Lower lobe of right lung (tissue), 2 donors: ENCODE measurements at regions not wholly inside any gene's neighbourhood (a gene's known extent, or its start where the extent isn't known, plus 50 kb on each side); places are given as distances from the start of the nearest gene placed in this dataset.

Experiments
- ATAC-seq, 2 donors: fragments of 200-7000 bp; cut with Tn5 transposase; one replicate each; pipeline ENCODE4 v1.9.1; 2020 to 2022; ENCODE audit warnings: mild to moderate bottlenecking in 2 of 2, moderate library complexity in 2 of 2
- DNase-seq: peaks from one replicate; pipeline ENCODE4 v3.0.0-alpha.2; 2020
- H3K27ac ChIP-seq: fragments of 200-600 bp; one replicate; pipeline ENCODE4 v1.8.0; 2022
- H3K27me3 ChIP-seq: fragments of 200-600 bp; one replicate; pipeline ENCODE4 v1.8.0; 2022; ENCODE audit warnings: low read depth
- H3K36me3 ChIP-seq: fragments of 200-600 bp; one replicate; pipeline ENCODE4 v1.8.0; 2022; ENCODE audit warnings: mild to moderate bottlenecking
- H3K4me1 ChIP-seq: fragments of 200-600 bp; one replicate; pipeline ENCODE4 v1.8.0; 2022
- H3K4me3 ChIP-seq: fragments of 200-600 bp; one replicate; pipeline ENCODE4 v1.8.0; 2022; ENCODE audit warnings: mild to moderate bottlenecking
- H3K9me3 ChIP-seq: fragments of 200-600 bp; one replicate; pipeline ENCODE4 v1.8.0; 2022
- CTCF ChIP-seq: fragments of 200-600 bp; IDR thresholded peaks from one replicate; pipeline ENCODE4 v1.8.0; 2022; ENCODE audit warnings: antibody characterized with exemption, mild to moderate bottlenecking
- intact Hi-C: fragments of 100-400 bp; cut with DNase I; formaldehyde crosslinking; loops from one replicate; pipeline ENCODE4 v1.11.0; 2022
- donor health status: DM: no; HTN: yes; CAD: no; lungs with severe emphysema.

GRCh38 chr5:167631191-167631590 is 660.3 kb upstream of the WWC1 start:
- no peak for TF ChIP-seq CTCF
- Histone ChIP-seq H3K36me3 (no peaks in the 10 kb centered on the region), H3K4me3 (no peak overlapping the region), H3K27me3 (no peaks in the 10 kb centered on the region), H3K27ac (no peak overlapping the region), H3K4me1 (peaks cover 3% of the 10 kb centered on the region), H3K9me3 (no peaks in the 10 kb centered on the region)
- DNase-seq (no peak), ATAC-seq (no peak)
- intact Hi-C loops, result no loop called here

- DNase-seq (no peak), ATAC-seq (no peak)
- H3K36me3 ChIP-seq, result no peaks in the 10 kb centered on the region
- no peaks in the 10 kb centered on the region for H3K9me3 ChIP-seq
- no peak for TF ChIP-seq CTCF
- no peak overlapping the region for H3K27ac ChIP-seq
- no peaks in the 10 kb centered on the region for H3K27me3 ChIP-seq
- intact Hi-C loops, result no loop called here
- peaks cover 3% of the 10 kb centered on the region for H3K4me1 ChIP-seq
- H3K4me3 ChIP-seq, result no peak overlapping the region
Measured at GRCh38 chr5:167633114-167633513, 658.3 kb upstream of the WWC1 start.

- intact Hi-C loops, result no loop called here
- Histone ChIP-seq H3K27ac (no peak overlapping the region), H3K9me3 (no peaks in the 10 kb centered on the region), H3K4me1 (peaks cover 3% of the 10 kb centered on the region), H3K27me3 (no peaks in the 10 kb centered on the region), H3K4me3 (no peak overlapping the region), H3K36me3 (no peaks in the 10 kb centered on the region)
- no peak for DNase-seq
- ATAC-seq, result no peak
- TF ChIP-seq CTCF, result no peak
Measured at GRCh38 chr5:167633931-167634341, 657.5 kb upstream of the WWC1 start.

- TF ChIP-seq CTCF, result no peak
- Histone ChIP-seq H3K9me3 (no peaks in the 10 kb centered on the region), H3K27ac (no peak overlapping the region), H3K36me3 (no peaks in the 10 kb centered on the region), H3K4me3 (no peak overlapping the region), H3K4me1 (peaks cover 3% of the 10 kb centered on the region), H3K27me3 (no peaks in the 10 kb centered on the region)
- intact Hi-C loops, result no loop called here
- ATAC-seq (no peak), DNase-seq (no peak)
Measured at GRCh38 chr5:167634432-167634831, 657.0 kb upstream of the WWC1 start.

GRCh38 chr5:167638816-167639215 is 652.6 kb upstream of the WWC1 start:
- Histone ChIP-seq H3K9me3 (no peaks in the 10 kb centered on the region), H3K27ac (no peak overlapping the region), H3K36me3 (no peaks in the 10 kb centered on the region), H3K4me3 (no peak overlapping the region), H3K27me3 (no peaks in the 10 kb centered on the region), H3K4me1 (peaks cover 3% of the 10 kb centered on the region)
- no peak for TF ChIP-seq CTCF
- intact Hi-C loops, result no loop called here
- DNase-seq (no peak), ATAC-seq (no peak)

GRCh38 chr5:167639273-167639672 is 652.2 kb upstream of the WWC1 start:
- Histone ChIP-seq H3K27me3 (no peaks in the 10 kb centered on the region), H3K4me3 (no peak overlapping the region), H3K36me3 (no peaks in the 10 kb centered on the region), H3K27ac (no peak overlapping the region), H3K4me1 (peaks cover 3% of the 10 kb centered on the region), H3K9me3 (no peaks in the 10 kb centered on the region)
- no peak for DNase-seq
- intact Hi-C loops, result no loop called here
- peak; percentile 29 to 51 for ATAC-seq
- TF ChIP-seq CTCF, result no peak
